WTC11 (cell line): ENCODE measurements at regions not wholly inside any gene's neighbourhood (a gene's known extent, or its start where the extent isn't known, plus 50 kb on each side); places are given as distances from the start of the nearest gene placed in this dataset.

ENCODE experiments used
- ATAC-seq: fragments of 200-7000 bp; cut with Tn5 transposase; 2 replicates; pipeline ENCODE4 v1.10.0; 2021; ENCODE audit warnings: mild to moderate bottlenecking, moderate library complexity
- CTCF ChIA-PET: fragments of 300-600 bp; sonication (Branson Sonifier 250); formaldehyde crosslinking; loops from one replicate; lab custom pipeline; 2021; ENCODE audit warnings: antibody characterized with exemption; lab: Charles Lee
- POLR2A ChIA-PET: fragments of 350-600 bp; sonication (Branson Sonifier 250); formaldehyde crosslinking; loops from one replicate; lab custom pipeline; 2021; ENCODE audit warnings: antibody characterized with exemption; lab: Charles Lee
- DNase-seq: peaks from one replicate; pipeline ENCODE4 v3.0.0; 2021; ENCODE audit warnings: low spot score
- H3K27ac Mint-ChIP-seq: 2 replicates; pipeline ENCODE4 v1.8.0; 2021; ENCODE audit warnings: mixed read lengths
- H3K27me3 Mint-ChIP-seq: 2 replicates; pipeline ENCODE4 v1.8.0; 2021; ENCODE audit warnings: low read depth, mild to moderate bottlenecking, moderate library complexity, mixed read lengths
- H3K36me3 Mint-ChIP-seq: 2 replicates; pipeline ENCODE4 v1.8.0; 2021; ENCODE audit warnings: mixed read lengths
- H3K4me1 Mint-ChIP-seq: 2 replicates; pipeline ENCODE4 v1.8.0; 2022; ENCODE audit warnings: mixed read lengths
- H3K4me3 Mint-ChIP-seq: 2 replicates; pipeline ENCODE4 v1.8.0; 2021; ENCODE audit warnings: mild to moderate bottlenecking, moderate library complexity, mixed read lengths
- H3K9me3 Mint-ChIP-seq: 2 replicates; pipeline ENCODE4 v1.8.0; 2021; ENCODE audit warnings: mixed read lengths
- AR ChIP-seq: fragments of 250-450 bp; sonication (Bioruptor Pico); IDR thresholded peaks from 2 replicates; pipeline ENCODE4 v1.9.0; 2021; ENCODE audit warnings: mild to moderate bottlenecking
- ATF6 ChIP-seq: sonication (generic); formaldehyde crosslinking; IDR thresholded peaks from 2 replicates; pipeline ENCODE4 v1.8.1; 2023; ENCODE audit warnings: mild to moderate bottlenecking, missing genetic modification reagents
- EMX1 ChIP-seq: fragments of 250-450 bp; sonication (Bioruptor Pico); IDR thresholded peaks from 2 replicates; pipeline ENCODE4 v1.8.0; 2021; ENCODE audit warnings: mild to moderate bottlenecking
- FOXJ3 ChIP-seq: sonication (generic); formaldehyde crosslinking; IDR thresholded peaks from 2 replicates; pipeline ENCODE4 v1.9.0; 2021; ENCODE audit warnings: missing genetic modification reagents, mild to moderate bottlenecking, borderline replicate concordance
- FOXK1 ChIP-seq: sonication (generic); formaldehyde crosslinking; IDR thresholded peaks from 2 replicates; pipeline ENCODE4 v1.8.0; 2022; ENCODE audit warnings: mild to moderate bottlenecking, moderate library complexity, missing genetic modification reagents
- GABPB1 ChIP-seq: sonication (generic); formaldehyde crosslinking; IDR thresholded peaks from 2 replicates; pipeline ENCODE4 v1.8.1; 2023; ENCODE audit warnings: mild to moderate bottlenecking, missing genetic modification reagents
- GRHL2 ChIP-seq: fragments of 250-450 bp; sonication (Bioruptor Pico); IDR thresholded peaks from 2 replicates; pipeline ENCODE4 v1.8.0; 2022; ENCODE audit warnings: mild to moderate bottlenecking, moderate library complexity; ENCODE audit not compliant: insufficient replicate concordance, severe bottlenecking
- JAZF1 ChIP-seq: fragments of 250-450 bp; sonication (Bioruptor Pico); IDR thresholded peaks from 2 replicates; pipeline ENCODE4 v1.9.0; 2021; ENCODE audit warnings: moderate library complexity, mild to moderate bottlenecking, inconsistent platforms
- JUN ChIP-seq: sonication (generic); formaldehyde crosslinking; IDR thresholded peaks from 2 replicates; pipeline ENCODE4 v1.8.0; 2023; ENCODE audit warnings: mild to moderate bottlenecking, missing genetic modification reagents
- NFE2L1 ChIP-seq: sonication (generic); formaldehyde crosslinking; IDR thresholded peaks from 2 replicates; pipeline ENCODE4 v1.8.1; 2023; ENCODE audit warnings: missing genetic modification reagents
- NR3C1 ChIP-seq: sonication (generic); formaldehyde crosslinking; conservative IDR thresholded peaks from 2 replicates; pipeline ENCODE4 v1.8.1; 2023; ENCODE audit warnings: low read depth, mild to moderate bottlenecking, missing genetic modification reagents
- OVOL2 ChIP-seq: fragments of 250-450 bp; sonication (Bioruptor Pico); IDR thresholded peaks from 2 replicates; pipeline ENCODE4 v1.9.0; 2021; ENCODE audit warnings: mild to moderate bottlenecking, borderline replicate concordance
- STAT6 ChIP-seq: sonication (generic); formaldehyde crosslinking; conservative IDR thresholded peaks from 2 replicates; pipeline ENCODE4 v1.8.1; 2023; ENCODE audit warnings: mild to moderate bottlenecking, low read depth, missing genetic modification reagents, moderate library complexity
- USF1 ChIP-seq: sonication (generic); formaldehyde crosslinking; IDR thresholded peaks from 2 replicates; pipeline ENCODE4 v1.8.0; 2022; ENCODE audit warnings: mild to moderate bottlenecking, missing genetic modification reagents
- TF ChIP-seq, protein P1 (sequence below): fragments of 250-450 bp; sonication (Bioruptor Pico); IDR thresholded peaks from 2 replicates; pipeline ENCODE4 v1.9.0; 2021; ENCODE audit warnings: mild to moderate bottlenecking, borderline replicate concordance
- TF ChIP-seq, protein P2 (sequence below): sonication (generic); formaldehyde crosslinking; IDR thresholded peaks from 2 replicates; pipeline ENCODE4 v1.8.1; 2022; ENCODE audit warnings: low read depth, missing genetic modification reagents, borderline replicate concordance

DNA sequence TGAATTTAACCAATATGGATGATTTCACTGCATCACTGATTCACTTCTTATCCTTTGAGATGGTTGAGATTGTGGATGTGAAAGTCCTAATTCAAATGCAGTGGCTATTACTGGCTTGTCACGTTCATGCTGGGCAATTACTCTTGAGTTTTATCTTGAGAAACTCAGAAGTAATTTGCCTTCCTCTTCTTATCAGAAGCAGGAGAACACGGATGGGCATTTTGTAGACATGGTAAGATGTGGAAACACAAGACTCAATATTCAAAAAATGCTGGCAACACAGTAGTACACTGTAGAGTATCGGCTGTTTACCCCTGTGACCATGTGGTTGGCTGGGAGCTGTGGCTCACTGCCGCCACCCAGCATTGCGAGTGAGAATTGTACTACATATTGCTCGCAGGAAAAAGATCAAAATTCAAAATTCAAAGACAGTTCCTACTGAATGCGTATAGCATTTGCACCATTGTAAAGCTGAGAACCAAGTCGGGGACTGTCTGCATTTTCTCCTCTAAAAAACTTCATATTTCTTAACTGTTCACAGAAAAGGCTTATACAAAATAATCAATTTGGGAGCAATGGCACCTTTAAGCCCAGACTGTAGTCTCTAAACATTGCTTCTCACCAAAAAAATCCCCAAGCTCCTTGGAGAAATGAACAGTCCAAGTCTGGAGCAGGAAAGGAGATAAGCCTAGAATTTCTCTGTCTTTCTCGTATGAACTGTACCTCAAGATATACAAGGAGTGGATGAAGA lies 61.9 kb upstream of the ELOVL5 start (continued):
- TF ChIP-seq, protein P1, sequence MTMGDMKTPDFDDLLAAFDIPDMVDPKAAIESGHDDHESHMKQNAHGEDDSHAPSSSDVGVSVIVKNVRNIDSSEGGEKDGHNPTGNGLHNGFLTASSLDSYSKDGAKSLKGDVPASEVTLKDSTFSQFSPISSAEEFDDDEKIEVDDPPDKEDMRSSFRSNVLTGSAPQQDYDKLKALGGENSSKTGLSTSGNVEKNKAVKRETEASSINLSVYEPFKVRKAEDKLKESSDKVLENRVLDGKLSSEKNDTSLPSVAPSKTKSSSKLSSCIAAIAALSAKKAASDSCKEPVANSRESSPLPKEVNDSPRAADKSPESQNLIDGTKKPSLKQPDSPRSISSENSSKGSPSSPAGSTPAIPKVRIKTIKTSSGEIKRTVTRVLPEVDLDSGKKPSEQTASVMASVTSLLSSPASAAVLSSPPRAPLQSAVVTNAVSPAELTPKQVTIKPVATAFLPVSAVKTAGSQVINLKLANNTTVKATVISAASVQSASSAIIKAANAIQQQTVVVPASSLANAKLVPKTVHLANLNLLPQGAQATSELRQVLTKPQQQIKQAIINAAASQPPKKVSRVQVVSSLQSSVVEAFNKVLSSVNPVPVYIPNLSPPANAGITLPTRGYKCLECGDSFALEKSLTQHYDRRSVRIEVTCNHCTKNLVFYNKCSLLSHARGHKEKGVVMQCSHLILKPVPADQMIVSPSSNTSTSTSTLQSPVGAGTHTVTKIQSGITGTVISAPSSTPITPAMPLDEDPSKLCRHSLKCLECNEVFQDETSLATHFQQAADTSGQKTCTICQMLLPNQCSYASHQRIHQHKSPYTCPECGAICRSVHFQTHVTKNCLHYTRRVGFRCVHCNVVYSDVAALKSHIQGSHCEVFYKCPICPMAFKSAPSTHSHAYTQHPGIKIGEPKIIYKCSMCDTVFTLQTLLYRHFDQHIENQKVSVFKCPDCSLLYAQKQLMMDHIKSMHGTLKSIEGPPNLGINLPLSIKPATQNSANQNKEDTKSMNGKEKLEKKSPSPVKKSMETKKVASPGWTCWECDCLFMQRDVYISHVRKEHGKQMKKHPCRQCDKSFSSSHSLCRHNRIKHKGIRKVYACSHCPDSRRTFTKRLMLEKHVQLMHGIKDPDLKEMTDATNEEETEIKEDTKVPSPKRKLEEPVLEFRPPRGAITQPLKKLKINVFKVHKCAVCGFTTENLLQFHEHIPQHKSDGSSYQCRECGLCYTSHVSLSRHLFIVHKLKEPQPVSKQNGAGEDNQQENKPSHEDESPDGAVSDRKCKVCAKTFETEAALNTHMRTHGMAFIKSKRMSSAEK (CRISPR knock-in tag): no peak
- TF ChIP-seq FOXK1 (CRISPR knock-in tag) (peak; percentile 50; the same call in 1 of the 2 replicates), OVOL2 (no peak), NR3C1 (no peak), JAZF1 (CRISPR knock-in tag) (no peak)
- TF ChIP-seq, all 79 proteins: peak for 5

- Mint-ChIP-seq H3K4me3 (no peak overlapping the region), H3K27me3 (no peaks in the 10 kb centered on the region), H3K36me3 (no peaks in the 10 kb centered on the region), H3K27ac (no peak overlapping the region), H3K9me3 (no peaks in the 10 kb centered on the region), H3K4me1 (peaks cover 13% of the 10 kb centered on the region)
- CTCF ChIA-PET: interaction anchor here (0.7 kb wide), 1 partner anchor 78 kb away, joined by 4 read pairs; no protein-coding TSS in a partner anchor
- POLR2A ChIA-PET: no interaction called here
- no peak for TF ChIP-seq EMX1 (CRISPR knock-in tag)
- TF ChIP-seq NFE2L1 (CRISPR knock-in tag): no peak
- TF ChIP-seq, protein P1 (CRISPR knock-in tag): no peak
- TF ChIP-seq FOXJ3: no peak
- no peak for TF ChIP-seq ATF6
- no peak for TF ChIP-seq GABPB1
- no peak for TF ChIP-seq STAT6 (CRISPR knock-in tag)
- TF ChIP-seq, protein P2, sequence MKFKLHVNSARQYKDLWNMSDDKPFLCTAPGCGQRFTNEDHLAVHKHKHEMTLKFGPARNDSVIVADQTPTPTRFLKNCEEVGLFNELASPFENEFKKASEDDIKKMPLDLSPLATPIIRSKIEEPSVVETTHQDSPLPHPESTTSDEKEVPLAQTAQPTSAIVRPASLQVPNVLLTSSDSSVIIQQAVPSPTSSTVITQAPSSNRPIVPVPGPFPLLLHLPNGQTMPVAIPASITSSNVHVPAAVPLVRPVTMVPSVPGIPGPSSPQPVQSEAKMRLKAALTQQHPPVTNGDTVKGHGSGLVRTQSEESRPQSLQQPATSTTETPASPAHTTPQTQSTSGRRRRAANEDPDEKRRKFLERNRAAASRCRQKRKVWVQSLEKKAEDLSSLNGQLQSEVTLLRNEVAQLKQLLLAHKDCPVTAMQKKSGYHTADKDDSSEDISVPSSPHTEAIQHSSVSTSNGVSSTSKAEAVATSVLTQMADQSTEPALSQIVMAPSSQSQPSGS (CRISPR knock-in tag): no peak
- TF ChIP-seq USF1 (CRISPR knock-in tag): no peak
- TF ChIP-seq FOXK1 (CRISPR knock-in tag): no peak
- no peak for TF ChIP-seq AR (CRISPR knock-in tag)
- TF ChIP-seq JUN (CRISPR knock-in tag): no peak
- no peak for TF ChIP-seq GRHL2 (CRISPR knock-in tag)
- ATAC-seq (no peak), DNase-seq (no peak)
Observed at GRCh38 chr6:53408826-53409225, 60.1 kb upstream of the ELOVL5 start.
